NCI-H1092 treated with DMSO at 0.1 percent for 48 hours (cell line): ENCODE measurements at regions not wholly inside any gene's neighbourhood (a gene's known extent, or its start where the extent isn't known, plus 50 kb on each side); places are given as distances from the start of the nearest gene placed in this dataset.

Experiments
- DNase-seq: peaks from one replicate; lab custom pipeline; 2025; lab: John Stamatoyannopoulos, UW

GRCh38 chr5:56549096-56549886 is 266.1 kb upstream of the MAP3K1 start:
- DNase-seq, result no peak

GRCh38 chr5:56545016-56545415 is 270.3 kb upstream of the MAP3K1 start:
- DNase-seq, result no peak

GRCh38 chr5:56543441-56544388 is 271.6 kb upstream of the MAP3K1 start:
- DNase-seq, result no peak

GRCh38 chr5:56540266-56540665 is 275.1 kb upstream of the MAP3K1 start:
- no peak for DNase-seq

GRCh38 chr5:56538580-56538979 is 276.8 kb upstream of the MAP3K1 start:
- no peak for DNase-seq

GRCh38 chr5:56535347-56535746 is 280.0 kb upstream of the MAP3K1 start:
- no peak for DNase-seq

- DNase-seq, result no peak
Measured at GRCh38 chr5:56534102-56534829, 281.1 kb upstream of the MAP3K1 start.

- DNase-seq, result no peak
Measured at GRCh38 chr5:56532466-56532865, 282.9 kb upstream of the MAP3K1 start.

- DNase-seq, result no peak
Measured at GRCh38 chr5:56530626-56531138, 284.7 kb upstream of the MAP3K1 start.

- no peak for DNase-seq
Measured at GRCh38 chr5:56529666-56530430, 285.5 kb upstream of the MAP3K1 start.

GRCh38 chr5:56527174-56527573 is 288.2 kb upstream of the MAP3K1 start:
- no peak for DNase-seq

- no peak for DNase-seq
Measured at GRCh38 chr5:56525113-56525512, 290.2 kb upstream of the MAP3K1 start.

- DNase-seq, result no peak
Measured at GRCh38 chr5:56523790-56524575, 290.9 kb upstream of the ANKRD55 start.

GRCh38 chr5:56522960-56523359 is 289.8 kb upstream of the ANKRD55 start:
- DNase-seq, result no peak

- DNase-seq, result no peak
Measured at GRCh38 chr5:56522169-56522568, 289.0 kb upstream of the ANKRD55 start.

GRCh38 chr5:56520986-56521730 is 288.0 kb upstream of the ANKRD55 start:
- DNase-seq, result no peak

GRCh38 chr5:56518820-56519219 is 285.7 kb upstream of the ANKRD55 start:
- DNase-seq, result no peak

- DNase-seq, result no peak
Measured at GRCh38 chr5:56517011-56517416, 283.9 kb upstream of the ANKRD55 start.

- peak; percentile 10 for DNase-seq
Measured at GRCh38 chr5:56516441-56516840, 283.3 kb upstream of the ANKRD55 start.

- peak; percentile 10 for DNase-seq
Measured at GRCh38 chr5:56516035-56516434, 282.9 kb upstream of the ANKRD55 start.
